ENCODE measurements at regions not wholly inside any gene's neighbourhood (a gene's known extent, or its start where the extent isn't known, plus 50 kb on each side); places are given as distances from the start of the nearest gene placed in this dataset.

- no peak for TF ChIP-seq ELF4 (IDR thresholded peaks at IDR 0.05)
- TF ChIP-seq SP1 (IDR thresholded peaks at IDR 0.05), result no peak
- TF ChIP-seq ZNF384 (IDR thresholded peaks at IDR 0.05), result no peak
- no peak for TF ChIP-seq TARDBP (IDR thresholded peaks at IDR 0.05)
- no peak for TF ChIP-seq SUZ12 (IDR thresholded peaks at IDR 0.05)
- TF ChIP-seq CTBP1 (IDR thresholded peaks at IDR 0.05; ENCODE audit: borderline replicate concordance), result no peak
- TF ChIP-seq FOXK2 (IDR thresholded peaks at IDR 0.05), result no peak
- no peak for TF ChIP-seq FOXM1 (IDR thresholded peaks at IDR 0.05; ENCODE audit: borderline replicate concordance)
- no peak for TF ChIP-seq BHLHE40 (IDR thresholded peaks at IDR 0.05; ENCODE audit: borderline replicate concordance)
Measured at GRCh38 chr3:197392961-197393360, 94.5 kb upstream of the DLG1 start.

Data from HEK293T (cell line).